ENCODE measurements at regions not wholly inside any gene's neighbourhood (a gene's known extent, or its start where the extent isn't known, plus 50 kb on each side); places are given as distances from the start of the nearest gene placed in this dataset.

DNA sequence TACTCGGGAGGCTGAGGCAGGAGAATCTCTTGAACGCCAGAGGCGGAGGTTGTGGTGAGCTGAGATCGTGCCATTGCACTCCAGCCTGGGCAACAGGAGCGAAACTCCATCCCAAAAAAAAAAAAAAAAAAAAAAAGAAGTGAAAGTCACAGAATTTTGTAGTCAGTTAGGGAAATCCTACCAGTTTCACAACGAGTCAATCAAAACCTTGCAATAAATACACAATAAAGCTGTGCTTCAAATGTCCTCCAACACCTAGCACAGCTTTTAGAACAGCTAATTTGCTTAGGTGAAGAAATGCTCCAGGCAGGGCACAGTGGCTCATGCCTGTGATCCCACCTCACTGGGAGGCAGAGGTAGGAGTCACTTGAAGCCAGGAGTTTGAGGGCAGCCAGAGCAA, 112.8 kb upstream of the ATF7IP start:
- TF ChIP-seq, protein P1, sequence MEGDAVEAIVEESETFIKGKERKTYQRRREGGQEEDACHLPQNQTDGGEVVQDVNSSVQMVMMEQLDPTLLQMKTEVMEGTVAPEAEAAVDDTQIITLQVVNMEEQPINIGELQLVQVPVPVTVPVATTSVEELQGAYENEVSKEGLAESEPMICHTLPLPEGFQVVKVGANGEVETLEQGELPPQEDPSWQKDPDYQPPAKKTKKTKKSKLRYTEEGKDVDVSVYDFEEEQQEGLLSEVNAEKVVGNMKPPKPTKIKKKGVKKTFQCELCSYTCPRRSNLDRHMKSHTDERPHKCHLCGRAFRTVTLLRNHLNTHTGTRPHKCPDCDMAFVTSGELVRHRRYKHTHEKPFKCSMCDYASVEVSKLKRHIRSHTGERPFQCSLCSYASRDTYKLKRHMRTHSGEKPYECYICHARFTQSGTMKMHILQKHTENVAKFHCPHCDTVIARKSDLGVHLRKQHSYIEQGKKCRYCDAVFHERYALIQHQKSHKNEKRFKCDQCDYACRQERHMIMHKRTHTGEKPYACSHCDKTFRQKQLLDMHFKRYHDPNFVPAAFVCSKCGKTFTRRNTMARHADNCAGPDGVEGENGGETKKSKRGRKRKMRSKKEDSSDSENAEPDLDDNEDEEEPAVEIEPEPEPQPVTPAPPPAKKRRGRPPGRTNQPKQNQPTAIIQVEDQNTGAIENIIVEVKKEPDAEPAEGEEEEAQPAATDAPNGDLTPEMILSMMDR (IDR thresholded peaks at IDR 0.05), result no peak
- no peak for ATAC-seq
- intact Hi-C loops (cut with DNase I, micrococcal nuclease), result loop anchor here in 1 of 2 donors (10.0 kb wide), 1 partner anchor 112 kb away; the partner anchor contains the start of gene ATF7IP

DNA sequence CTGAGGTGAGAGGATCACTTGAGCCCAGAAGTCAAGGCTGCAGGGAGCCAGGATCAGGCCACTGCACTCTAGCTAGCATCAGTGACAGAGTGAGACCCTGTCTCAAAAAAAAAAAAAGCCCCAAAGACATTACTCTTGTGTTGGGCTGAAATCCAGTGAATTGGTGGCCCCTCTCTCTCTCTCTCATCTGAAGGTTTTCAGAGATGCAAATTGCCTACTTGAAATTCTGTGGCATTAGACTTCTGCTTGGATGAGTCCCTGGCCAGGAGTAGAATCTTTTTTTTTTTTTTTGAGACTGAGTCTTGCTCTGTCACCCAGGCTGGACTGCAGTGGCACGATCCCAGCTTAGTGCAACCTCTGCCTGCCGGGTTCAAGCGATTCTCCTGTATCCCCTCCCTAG, 112.0 kb upstream of the ATF7IP start:
- peaks cover 10% of the 10 kb centered on the region for H3K4me1 ChIP-seq (ENCODE audit: low read depth)
- no peaks in the 10 kb centered on the region for H3K9me3 ChIP-seq
- TF ChIP-seq, protein P1 (IDR thresholded peaks at IDR 0.05), result no peak
- DNase-seq (no peak), ATAC-seq (no peak)
- no peak overlapping the region for H3K4me3 ChIP-seq
- intact Hi-C loops (cut with DNase I, micrococcal nuclease), result loop anchor here in 1 of 2 donors (10.0 kb wide), 1 partner anchor 111 kb away; the partner anchor contains the start of gene ATF7IP
- no peaks in the 10 kb centered on the region for H3K36me3 ChIP-seq (ENCODE audit: low read depth)

More for the DNA sequence above, 112.8 kb upstream of the ATF7IP start:
- no peak overlapping the region for H3K4me3 ChIP-seq
- no peak for DNase-seq
- peaks cover 3% of the 10 kb centered on the region for H3K4me1 ChIP-seq (ENCODE audit: low read depth)
- H3K36me3 ChIP-seq (ENCODE audit: low read depth), result no peaks in the 10 kb centered on the region
- no peaks in the 10 kb centered on the region for H3K9me3 ChIP-seq

DNA sequence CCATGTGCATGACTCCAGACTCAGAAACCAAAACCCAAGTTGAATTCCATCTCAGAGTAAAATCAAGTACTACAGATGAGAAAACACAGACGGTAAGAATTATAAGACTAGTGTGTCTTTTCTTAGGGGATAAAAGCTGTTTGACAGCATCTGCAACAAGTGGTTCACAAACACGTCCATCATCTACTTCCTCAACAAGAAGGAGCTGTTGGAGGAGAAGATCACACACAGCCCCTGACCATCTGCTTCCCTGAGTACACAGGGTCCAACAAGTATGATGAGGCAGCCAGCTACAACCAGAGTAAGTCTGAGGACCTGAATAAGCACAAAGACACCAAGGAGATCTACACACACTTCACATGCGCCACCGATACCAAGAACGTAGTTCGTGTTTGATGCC, 110.7 kb upstream of the ATF7IP start:
- no peak overlapping the region for H3K4me3 ChIP-seq
- ATAC-seq, result no peak
- peaks cover 10% of the 10 kb centered on the region for H3K4me1 ChIP-seq (ENCODE audit: low read depth)
- TF ChIP-seq, protein P1 (IDR thresholded peaks at IDR 0.05), result no peak
- H3K9me3 ChIP-seq, result no peaks in the 10 kb centered on the region
- no peaks in the 10 kb centered on the region for H3K36me3 ChIP-seq (ENCODE audit: low read depth)
- intact Hi-C loops (cut with DNase I, micrococcal nuclease), result loop anchor here (5.0 to 10.0 kb wide), 2 partner anchors 110 to 113 kb away; partner anchors contain the start of gene ATF7IP (in 2 of the 2)
- no peak for DNase-seq

DNA sequence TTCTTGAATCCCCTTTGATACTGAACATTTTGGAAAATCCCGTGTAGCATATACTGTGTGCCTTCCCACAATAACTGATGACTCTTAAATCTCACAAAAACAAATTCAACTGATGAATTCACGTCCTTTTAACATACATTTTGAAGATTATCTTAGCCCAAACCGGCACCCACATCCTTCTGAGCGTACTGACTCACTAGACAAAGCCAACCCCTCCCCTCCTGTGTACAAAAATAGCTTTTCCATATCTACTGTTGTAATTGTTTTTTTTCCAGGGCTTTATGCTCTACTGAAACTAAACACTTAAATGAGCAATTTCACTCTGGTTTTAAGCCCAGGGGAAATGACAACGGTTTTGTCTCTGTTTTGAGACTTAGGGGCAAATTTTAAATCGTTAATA, 109.4 kb upstream of the ATF7IP start:
- TF ChIP-seq, protein P1 (IDR thresholded peaks at IDR 0.05), result no peak
- DNase-seq (no peak), ATAC-seq (no peak)
- Histone ChIP-seq H3K36me3 (ENCODE audit: low read depth) (no peaks in the 10 kb centered on the region), H3K9me3 (no peaks in the 10 kb centered on the region), H3K4me1 (ENCODE audit: low read depth) (peaks cover 10% of the 10 kb centered on the region), H3K4me3 (no peak overlapping the region)
- intact Hi-C loops (cut with DNase I, micrococcal nuclease), result loop anchor here (5.0 to 10.0 kb wide), 2 partner anchors 109 to 111 kb away; partner anchors contain the start of gene ATF7IP (in 2 of the 2)

DNA sequence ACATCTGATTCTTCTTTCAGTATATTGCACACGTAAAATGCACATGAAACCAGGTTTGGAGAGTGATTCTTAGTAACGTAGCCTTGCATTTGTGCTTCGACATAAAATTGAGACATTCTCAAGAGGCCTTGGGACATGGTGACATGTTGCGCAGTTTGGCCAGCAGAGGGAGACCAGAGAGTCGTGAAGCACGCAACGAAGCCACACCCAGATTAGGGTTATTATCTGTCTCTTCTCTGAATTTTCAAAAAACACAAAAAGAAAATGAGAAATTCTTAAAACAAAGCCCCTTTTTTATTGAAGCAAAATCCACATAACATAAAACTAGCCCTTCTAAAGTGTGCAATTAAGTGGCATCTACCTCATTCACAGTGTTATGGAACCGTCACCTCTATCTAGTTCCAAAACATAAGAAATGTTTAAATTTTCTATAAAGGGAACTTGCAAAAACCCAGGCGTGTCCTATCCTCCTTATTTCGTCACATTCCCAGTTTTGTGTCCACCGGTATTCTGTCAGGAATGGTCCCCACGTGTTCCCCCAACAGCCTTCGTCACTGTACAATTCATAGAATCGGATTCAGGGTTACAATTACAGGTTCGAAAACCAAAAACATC, 108.8 kb upstream of the ATF7IP start:
- peak; percentile 50 for ATAC-seq
- H3K4me1 ChIP-seq (ENCODE audit: low read depth), result peaks cover 10% of the 10 kb centered on the region

More for the DNA sequence above, 108.8 kb upstream of the ATF7IP start:
- TF ChIP-seq, protein P1 (IDR thresholded peaks at IDR 0.05), result peak; percentile 44
- DNase-seq, result peak; percentile 67 to 85 (median 75)
- intact Hi-C loops (cut with DNase I, micrococcal nuclease), result loop anchor here (5.0 to 10.0 kb wide), 2 partner anchors 108 to 111 kb away; partner anchors contain the start of gene ATF7IP (in 2 of the 2)
- Histone ChIP-seq H3K9me3 (no peaks in the 10 kb centered on the region), H3K4me3 (no peak overlapping the region), H3K36me3 (ENCODE audit: low read depth) (no peaks in the 10 kb centered on the region)
